Muscle of leg (tissue), 3 donors: ENCODE measurements at regions not wholly inside any gene's neighbourhood (a gene's known extent, or its start where the extent isn't known, plus 50 kb on each side); places are given as distances from the start of the nearest gene placed in this dataset.

Experiments used
- DNase-seq: peaks from one replicate; pipeline ENCODE4 v3.0.0; 2013
- H3K27ac ChIP-seq: one replicate; pipeline ENCODE4 v1.5.1; 2013; ENCODE audit warnings: mild to moderate bottlenecking, low read length, control low read depth
- H3K27me3 ChIP-seq: one replicate; pipeline ENCODE4 v1.6.1; 2013; ENCODE audit warnings: low read length; ENCODE audit not compliant: control insufficient read depth, insufficient read depth
- H3K36me3 ChIP-seq: one replicate; pipeline ENCODE4 v1.6.1; 2013; ENCODE audit warnings: low read length; ENCODE audit not compliant: control insufficient read depth, insufficient read depth
- H3K4me1 ChIP-seq: one replicate; pipeline ENCODE4 v1.6.1; 2013; ENCODE audit warnings: low read length; ENCODE audit not compliant: control insufficient read depth, insufficient read depth
- H3K4me3 ChIP-seq: one replicate; pipeline ENCODE4 v1.5.1; 2013; ENCODE audit warnings: low read length, control low read depth
- H3K9me3 ChIP-seq: replicated peaks from 2 replicates; pipeline ENCODE4 v1.6.1; 2013; ENCODE audit warnings: low read depth, low read length; ENCODE audit not compliant: control insufficient read depth
- WGBS: methylation state at CpG from one replicate; pipeline ENCODE4 v1.1.5; 2013; ENCODE audit warnings: missing lambda C conversion rate; ENCODE audit not compliant: insufficient coverage; 5-methylcytosine and 5-hydroxymethylcytosine counted together

- Histone ChIP-seq H3K36me3 (no peaks in the 10 kb centered on the region), H3K4me3 (no peak overlapping the region), H3K27ac (no peak overlapping the region), H3K4me1 (no peaks in the 10 kb centered on the region), H3K9me3 (no peaks in the 10 kb centered on the region), H3K27me3 (no peaks in the 10 kb centered on the region)
- no peak for DNase-seq
- WGBS, result no CpG with 5 or more reads among the region's 2 CpGs
Observed at GRCh38 chr9:30765318-30765717, 1619.1 kb upstream of the ACO1 start.

- H3K36me3 ChIP-seq, result no peaks in the 10 kb centered on the region
- DNase-seq, result no peak
- no peaks in the 10 kb centered on the region for H3K27me3 ChIP-seq
- H3K4me1 ChIP-seq, result no peaks in the 10 kb centered on the region
- H3K27ac ChIP-seq, result no peak overlapping the region
- no peak overlapping the region for H3K4me3 ChIP-seq
- no peaks in the 10 kb centered on the region for H3K9me3 ChIP-seq
Observed at GRCh38 chr9:30771163-30771708, 1613.2 kb upstream of the ACO1 start.

- no peaks in the 10 kb centered on the region for H3K36me3 ChIP-seq
- no peaks in the 10 kb centered on the region for H3K4me1 ChIP-seq
- no peaks in the 10 kb centered on the region for H3K27me3 ChIP-seq
- no CpG with 5 or more reads among the region's 2 CpGs for WGBS
- peak; percentile 66 for DNase-seq
- H3K9me3 ChIP-seq, result no peaks in the 10 kb centered on the region
- H3K27ac ChIP-seq, result no peak overlapping the region
- no peak overlapping the region for H3K4me3 ChIP-seq
Observed at GRCh38 chr9:30771760-30772159, 1612.7 kb upstream of the ACO1 start.

- no peak for DNase-seq
- no peaks in the 10 kb centered on the region for H3K4me1 ChIP-seq
- WGBS, result 86% methylated on average over 10 of the region's 10 CpGs
Observed at GRCh38 chr9:30773427-30773826, 1611.0 kb upstream of the ACO1 start.

GRCh38 chr9:30774326-30774725 lies 1610.1 kb upstream of the ACO1 start:
- H3K4me3 ChIP-seq, result no peak overlapping the region
- no peak overlapping the region for H3K27ac ChIP-seq
- no peaks in the 10 kb centered on the region for H3K36me3 ChIP-seq
- no peak for DNase-seq
- H3K27me3 ChIP-seq, result no peaks in the 10 kb centered on the region
- H3K9me3 ChIP-seq, result no peaks in the 10 kb centered on the region
- WGBS, result 71% methylated on average over 10 of the region's 17 CpGs
- no peaks in the 10 kb centered on the region for H3K4me1 ChIP-seq

More at GRCh38 chr9:30773427-30773826, 1611.0 kb upstream of the ACO1 start:
- Histone ChIP-seq H3K9me3 (no peaks in the 10 kb centered on the region), H3K27me3 (no peaks in the 10 kb centered on the region), H3K36me3 (no peaks in the 10 kb centered on the region), H3K27ac (no peak overlapping the region), H3K4me3 (no peak overlapping the region)

- WGBS, result no CpG with 5 or more reads among the region's 1 CpG
- Histone ChIP-seq H3K4me1 (no peaks in the 10 kb centered on the region), H3K27ac (no peak overlapping the region), H3K4me3 (no peak overlapping the region), H3K9me3 (no peaks in the 10 kb centered on the region), H3K27me3 (no peaks in the 10 kb centered on the region), H3K36me3 (no peaks in the 10 kb centered on the region)
- no peak for DNase-seq
Observed at GRCh38 chr9:30775236-30775635, 1609.2 kb upstream of the ACO1 start.

- Histone ChIP-seq H3K36me3 (no peaks in the 10 kb centered on the region), H3K4me3 (no peak overlapping the region), H3K27me3 (no peaks in the 10 kb centered on the region), H3K27ac (no peak overlapping the region), H3K9me3 (no peaks in the 10 kb centered on the region), H3K4me1 (no peaks in the 10 kb centered on the region)
- no peak for DNase-seq
- WGBS, result no CpG with 5 or more reads among the region's 1 CpG
Observed at GRCh38 chr9:30796764-30797163, 1587.7 kb upstream of the ACO1 start.

- H3K4me1 ChIP-seq, result no peaks in the 10 kb centered on the region
- H3K9me3 ChIP-seq, result no peaks in the 10 kb centered on the region
- H3K4me3 ChIP-seq, result no peak overlapping the region
- WGBS, result 86% methylated on average over 20 of the region's 21 CpGs
- H3K27ac ChIP-seq, result no peak overlapping the region
- no peak for DNase-seq
- H3K27me3 ChIP-seq, result no peaks in the 10 kb centered on the region
- no peaks in the 10 kb centered on the region for H3K36me3 ChIP-seq
Observed at GRCh38 chr9:30799527-30800101, 1584.8 kb upstream of the ACO1 start.

- Histone ChIP-seq H3K4me1 (no peaks in the 10 kb centered on the region), H3K27me3 (no peaks in the 10 kb centered on the region), H3K27ac (no peak overlapping the region), H3K9me3 (no peaks in the 10 kb centered on the region), H3K4me3 (no peak overlapping the region), H3K36me3 (no peaks in the 10 kb centered on the region)
- 93% methylated on average over 11 of the region's 14 CpGs for WGBS
- no peak for DNase-seq
Observed at GRCh38 chr9:30800421-30800820, 1584.0 kb upstream of the ACO1 start.

GRCh38 chr9:30812821-30813220 lies 1571.6 kb upstream of the ACO1 start:
- Histone ChIP-seq H3K9me3 (no peaks in the 10 kb centered on the region), H3K4me3 (no peak overlapping the region), H3K27me3 (no peaks in the 10 kb centered on the region), H3K27ac (no peak overlapping the region), H3K36me3 (no peaks in the 10 kb centered on the region), H3K4me1 (no peaks in the 10 kb centered on the region)
- DNase-seq, result no peak
- WGBS, result no CpG with 5 or more reads among the region's 1 CpG

GRCh38 chr9:30815585-30815984 lies 1568.9 kb upstream of the ACO1 start:
- H3K4me1 ChIP-seq, result no peaks in the 10 kb centered on the region

More at GRCh38 chr9:30815585-30815984, 1568.9 kb upstream of the ACO1 start:
- Histone ChIP-seq H3K27me3 (no peaks in the 10 kb centered on the region), H3K36me3 (no peaks in the 10 kb centered on the region), H3K9me3 (no peaks in the 10 kb centered on the region), H3K4me3 (no peak overlapping the region), H3K27ac (no peak overlapping the region)
- no CpG with 5 or more reads among the region's 2 CpGs for WGBS
- peak; percentile 5 for DNase-seq
